GM12891 (cell line): ENCODE measurements at regions not wholly inside any gene's neighbourhood (a gene's known extent, or its start where the extent isn't known, plus 50 kb on each side); places are given as distances from the start of the nearest gene placed in this dataset.

Experiments used
- PAX5 ChIP-seq: IDR thresholded peaks from 2 replicates; pipeline ENCODE4 v1.6.1; 2011; ENCODE audit warnings: low read length, moderate library complexity, mild to moderate bottlenecking; ENCODE audit not compliant: insufficient read depth, severe bottlenecking
- POLR2A ChIP-seq: IDR thresholded peaks from 2 replicates; pipeline ENCODE4 v1.6.1; 2011; ENCODE audit warnings: low read depth, low read length, control low read depth
- POLR2AphosphoS5 ChIP-seq: IDR thresholded peaks from 2 replicates; pipeline ENCODE4 v1.6.1; 2011; ENCODE audit warnings: low read depth, low read length, control low read depth
- POU2F2 ChIP-seq: IDR thresholded peaks from 2 replicates; pipeline ENCODE4 v1.6.1; 2011; ENCODE audit warnings: low read depth, mild to moderate bottlenecking, control low read depth, low read length, moderate library complexity
- SPI1 ChIP-seq: IDR thresholded peaks from 2 replicates; pipeline ENCODE4 v1.6.1; 2011; ENCODE audit warnings: low read depth, low read length, control low read depth
- TAF1 ChIP-seq: IDR thresholded peaks from 2 replicates; pipeline ENCODE4 v1.6.1; 2011; ENCODE audit warnings: low read depth, low read length, control low read depth

GRCh38 chr13:74266309-74266708, 132.1 kb upstream of the KLF12 start:
- no peak for TF ChIP-seq POLR2AphosphoS5
- TF ChIP-seq TAF1 = no peak
- no peak for TF ChIP-seq POLR2A
- TF ChIP-seq SPI1 = no peak
- TF ChIP-seq POU2F2 = no peak
- TF ChIP-seq PAX5 = no peak
